Mesenchymal stem cell (in vitro differentiated cells and primary cell): ENCODE measurements at regions not wholly inside any gene's neighbourhood (a gene's known extent, or its start where the extent isn't known, plus 50 kb on each side); places are given as distances from the start of the nearest gene placed in this dataset.

ENCODE experiments used
- DNase-seq: peaks from one replicate; pipeline ENCODE4 v3.0.0-alpha.2; 2013
- H2AFZ ChIP-seq: one replicate; pipeline ENCODE4 v1.6.1; 2013; ENCODE audit warnings: low read depth, mild to moderate bottlenecking, control low read depth, inconsistent platforms, low read length, moderate library complexity
- H2AK5ac ChIP-seq: 2 replicates; pipeline ENCODE4 v1.6.1; 2013; ENCODE audit warnings: low read length, moderate library complexity, mild to moderate bottlenecking, inconsistent platforms; ENCODE audit not compliant: severe bottlenecking
- H2BK120ac ChIP-seq: one replicate; pipeline ENCODE4 v1.6.1; 2013; ENCODE audit warnings: low read depth, mild to moderate bottlenecking, inconsistent platforms, low read length, moderate library complexity
- H2BK12ac ChIP-seq, 2 experiments: one replicate each; pipeline ENCODE4 v1.6.1; 2013; ENCODE audit warnings: inconsistent platforms in 2 of 2, low read length in 2 of 2, mild to moderate bottlenecking in 2 of 2, moderate library complexity in 2 of 2, control low read depth in 1 of 2
- H2BK15ac ChIP-seq: one replicate; pipeline ENCODE4 v1.6.1; 2013; ENCODE audit warnings: mild to moderate bottlenecking, low read depth, inconsistent platforms; ENCODE audit not compliant: poor library complexity, severe bottlenecking
- H2BK5ac ChIP-seq: 2 replicates; pipeline ENCODE4 v1.6.1; 2013; ENCODE audit warnings: low read depth, mild to moderate bottlenecking, low read length, control low read depth, inconsistent platforms; ENCODE audit not compliant: poor library complexity, severe bottlenecking
- H3K14ac ChIP-seq, 2 experiments: one replicate each; pipeline ENCODE4 v1.6.1; 2013; ENCODE audit warnings: inconsistent platforms in 2 of 2, low read length in 2 of 2, control low read depth in 1 of 2, mild to moderate bottlenecking in 1 of 2, moderate library complexity in 1 of 2
- H3K18ac ChIP-seq, 2 experiments: one replicate each; pipeline ENCODE4 v1.6.1; 2013; ENCODE audit warnings: inconsistent platforms in 2 of 2, low read length in 2 of 2, control low read depth in 1 of 2, low read depth in 1 of 2, mild to moderate bottlenecking in 1 of 2
- H3K23ac ChIP-seq, 2 experiments: one replicate each; pipeline ENCODE4 v1.6.1; 2013; ENCODE audit warnings: inconsistent platforms in 2 of 2, low read length in 2 of 2, mild to moderate bottlenecking in 2 of 2, moderate library complexity in 2 of 2, control low read depth in 1 of 2
- H3K27ac ChIP-seq: 2 replicates; pipeline ENCODE4 v1.5.1; 2013; ENCODE audit warnings: mild to moderate bottlenecking, moderate library complexity, low read length, control low read depth, inconsistent platforms; ENCODE audit not compliant: poor library complexity, severe bottlenecking
- H3K27me3 ChIP-seq, 2 experiments: 2 replicates each; pipeline versions ENCODE4 v1.6.1 to v1.7.0; 2013; ENCODE audit warnings: low read length in 2 of 2, mild to moderate bottlenecking in 2 of 2, moderate library complexity in 2 of 2, control low read depth in 1 of 2, inconsistent platforms in 1 of 2; ENCODE audit not compliant: control insufficient read depth in 1 of 2, insufficient read depth in 1 of 2
- H3K36me3 ChIP-seq, 2 experiments: 2 replicates each; pipeline versions ENCODE4 v1.6.1 to v1.7.0; 2013; ENCODE audit warnings: low read length in 2 of 2, control low read depth in 1 of 2, inconsistent platforms in 1 of 2, low read depth in 1 of 2, mild to moderate bottlenecking in 1 of 2; ENCODE audit not compliant: insufficient read depth in 2 of 2, control insufficient read depth in 1 of 2
- H3K4ac ChIP-seq, 2 experiments: one replicate each; pipeline ENCODE4 v1.6.1; 2013; ENCODE audit warnings: inconsistent platforms in 2 of 2, low read length in 2 of 2, mild to moderate bottlenecking in 2 of 2, moderate library complexity in 2 of 2, control low read depth in 1 of 2, low read depth in 1 of 2
- H3K4me1 ChIP-seq: 2 replicates; pipeline ENCODE4 v1.6.1; 2013; ENCODE audit warnings: low read depth, low read length, control low read depth; ENCODE audit not compliant: control insufficient read depth, insufficient read depth
- H3K4me2 ChIP-seq: 2 replicates; pipeline ENCODE4 v1.6.1; 2013; ENCODE audit warnings: low read length, mild to moderate bottlenecking, inconsistent platforms; ENCODE audit not compliant: poor library complexity, severe bottlenecking
- H3K4me3 ChIP-seq, 2 experiments: 2 replicates each; pipeline versions ENCODE4 v1.5.1 to v1.7.0; 2013; ENCODE audit warnings: low read length in 2 of 2, mild to moderate bottlenecking in 2 of 2, control low read depth in 1 of 2, low read depth in 1 of 2; ENCODE audit not compliant: insufficient read depth in 1 of 2
- H3K79me1 ChIP-seq: replicated peaks from 2 replicates; pipeline ENCODE4 v1.6.1; 2013; ENCODE audit warnings: mild to moderate bottlenecking, control low read depth, low read length, inconsistent platforms; ENCODE audit not compliant: poor library complexity, severe bottlenecking
- H3K9ac ChIP-seq: 2 replicates; pipeline ENCODE4 v1.7.0; 2013; ENCODE audit warnings: mild to moderate bottlenecking, low read length, moderate library complexity
- H3K9me3 ChIP-seq: 2 replicates; pipeline ENCODE4 v1.7.0; 2013; ENCODE audit warnings: mild to moderate bottlenecking, low read length; ENCODE audit not compliant: control insufficient read depth
- H4K8ac ChIP-seq: one replicate; pipeline ENCODE4 v1.6.1; 2013; ENCODE audit warnings: inconsistent platforms, mild to moderate bottlenecking, low read length, moderate library complexity
- H4K91ac ChIP-seq: one replicate; pipeline ENCODE4 v1.6.1; 2013; ENCODE audit warnings: mild to moderate bottlenecking, low read length, inconsistent platforms
- WGBS: methylation state at CpG from one replicate; pipeline ENCODE4 v1.1.7; 2013; ENCODE audit warnings: mixed read lengths; 5-methylcytosine and 5-hydroxymethylcytosine counted together

DNA sequence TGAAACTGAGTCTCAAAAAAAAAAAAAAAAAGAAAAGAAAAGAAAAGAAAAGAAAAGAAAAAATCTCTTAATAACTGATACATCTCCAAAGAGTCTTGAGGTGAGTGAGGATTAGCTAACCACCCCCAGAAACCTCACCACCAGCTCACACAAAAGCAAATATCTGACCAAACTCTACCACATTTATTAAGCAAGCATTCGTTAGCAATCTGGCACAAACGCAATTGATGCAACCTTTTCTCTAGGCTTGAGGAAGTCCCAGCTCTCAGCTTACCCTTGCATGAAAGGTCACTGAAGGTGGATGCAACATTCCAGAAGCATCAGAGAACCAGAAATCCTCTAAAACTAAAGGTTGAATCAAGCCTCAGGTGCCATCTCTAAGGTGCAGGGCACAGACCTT is 231.9 kb upstream of the BCOR start:
- Histone ChIP-seq H2BK120ac (no peak overlapping the region), H3K9me3 (peaks cover 5% of the 10 kb centered on the region), H3K4me2 (no peak overlapping the region), H3K18ac (no peak overlapping the region), H4K8ac (no peak overlapping the region), H3K9ac (no peak overlapping the region), H3K27ac (no peak overlapping the region), H3K4me3 (no peak overlapping the region), H4K91ac (no peak overlapping the region), H3K27me3 (peaks cover 0 to 66% of the 10 kb centered on the region in 2 experiments), H2BK15ac (no peak overlapping the region), H3K79me1 (no peaks in the 10 kb centered on the region), H2BK5ac (no peak overlapping the region), H2AFZ (no peak overlapping the region), H2BK12ac (no peak overlapping the region), H3K4me1 (peaks cover 10% of the 10 kb centered on the region), H3K36me3 (no peaks in the 10 kb centered on the region), H3K4ac (no peak overlapping the region), H3K14ac (no peak overlapping the region), H3K23ac (no peak overlapping the region), H2AK5ac (no peak overlapping the region)
- 100% methylated on average over 2 of the region's 2 CpGs for WGBS
- no peak for DNase-seq

- Histone ChIP-seq H3K9ac (no peak overlapping the region), H2AK5ac (peak overlapping the region; percentile 6), H2BK12ac (no peak overlapping the region), H3K9me3 (peaks cover 13% of the 10 kb centered on the region), H4K91ac (no peak overlapping the region), H4K8ac (no peak overlapping the region), H3K14ac (no peak overlapping the region), H2BK15ac (no peak overlapping the region), H3K18ac (no peak overlapping the region), H3K4me2 (no peak overlapping the region), H3K27me3 (peaks cover 0 to 60% of the 10 kb centered on the region in 2 experiments), H2BK5ac (no peak overlapping the region), H2AFZ (no peak overlapping the region), H3K27ac (no peak overlapping the region), H3K4ac (no peak overlapping the region), H3K23ac (no peak overlapping the region), H3K79me1 (no peaks in the 10 kb centered on the region), H3K4me1 (peaks cover 10% of the 10 kb centered on the region), H3K36me3 (no peaks in the 10 kb centered on the region), H2BK120ac (no peak overlapping the region), H3K4me3 (no peak overlapping the region)
- WGBS = 86% methylated on average over 1 of the region's 1 CpG
- no peak for DNase-seq
Measured at GRCh38 chrX:40327085-40327484, 229.3 kb upstream of the BCOR start.

GRCh38 chrX:40326186-40326965 is 228.6 kb upstream of the BCOR start:
- 81% methylated on average over 7 of the region's 8 CpGs for WGBS
- no peak for DNase-seq
- Histone ChIP-seq H2AK5ac (no peak overlapping the region), H3K27me3 (peaks cover 0 to 52% of the 10 kb centered on the region in 2 experiments), H2AFZ (no peak overlapping the region), H3K14ac (no peak overlapping the region), H3K4me1 (peaks cover 10% of the 10 kb centered on the region), H3K18ac (no peak overlapping the region), H3K9ac (no peak overlapping the region), H3K9me3 (peaks cover 17% of the 10 kb centered on the region), H3K27ac (no peak overlapping the region), H2BK12ac (no peak overlapping the region), H3K4me3 (no peak overlapping the region), H3K79me1 (no peaks in the 10 kb centered on the region), H3K4ac (no peak overlapping the region), H4K91ac (no peak overlapping the region), H2BK5ac (no peak overlapping the region), H4K8ac (no peak overlapping the region), H3K4me2 (no peak overlapping the region), H2BK15ac (no peak overlapping the region), H2BK120ac (no peak overlapping the region), H3K36me3 (no peaks in the 10 kb centered on the region), H3K23ac (no peak overlapping the region)

DNA sequence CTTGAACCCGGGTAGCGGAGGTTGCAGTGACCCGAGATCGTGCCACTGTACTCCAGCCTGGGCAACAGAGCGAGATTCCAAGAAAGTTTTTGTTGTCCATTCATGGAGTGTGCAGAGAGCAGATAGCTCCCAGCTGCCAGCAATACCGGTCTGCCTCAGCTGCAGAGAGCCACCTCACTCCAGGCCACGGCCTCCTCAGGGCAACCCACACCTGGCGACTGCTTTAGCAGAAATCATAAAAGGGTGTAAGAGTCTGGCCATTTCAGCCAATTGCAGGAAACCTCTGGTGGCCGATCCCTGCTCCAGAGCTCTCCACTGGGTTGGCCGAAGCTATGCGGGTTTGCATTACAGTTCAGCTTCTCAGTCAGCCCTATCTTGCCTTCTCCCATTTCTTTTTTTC is 227.4 kb upstream of the BCOR start:
- Histone ChIP-seq H2BK120ac (no peak overlapping the region), H2AFZ (no peak overlapping the region), H2BK15ac (no peak overlapping the region), H3K4me2 (no peak overlapping the region), H3K4me3 (no peak overlapping the region), H2AK5ac (no peak overlapping the region), H3K23ac (no peak overlapping the region), H3K4ac (no peak overlapping the region), H3K36me3 (no peaks in the 10 kb centered on the region), H3K27me3 (peaks cover 0 to 53% of the 10 kb centered on the region in 2 experiments), H3K4me1 (peaks cover 10% of the 10 kb centered on the region), H3K18ac (no peak overlapping the region), H3K79me1 (no peaks in the 10 kb centered on the region), H4K8ac (no peak overlapping the region), H3K9ac (no peak overlapping the region), H2BK12ac (no peak overlapping the region), H3K27ac (no peak overlapping the region), H3K14ac (no peak overlapping the region), H2BK5ac (no peak overlapping the region), H4K91ac (no peak overlapping the region), H3K9me3 (peaks cover 26% of the 10 kb centered on the region)
- no peak for DNase-seq
- 98% methylated on average over 11 of the region's 11 CpGs for WGBS
